T-cell (primary cell): ENCODE measurements at regions not wholly inside any gene's neighbourhood (a gene's known extent, or its start where the extent isn't known, plus 50 kb on each side); places are given as distances from the start of the nearest gene placed in this dataset.

ENCODE experiments used
- ATAC-seq, 4 experiments: fragments of 200-7000 bp in 3 of 4; fragments of 150-1000 bp in 1 of 4; cut with Tn5 transposase; replicated peaks in 1 of 4; 1 replicate in 3 of 4; 2 replicates in 1 of 4; pipeline ENCODE4 v1.10.0; 2021; ENCODE audit warnings: moderate library complexity in 3 of 4, mild to moderate bottlenecking in 2 of 4, moderate number of reproducible peaks in 1 of 4
- CTCF ChIA-PET, 2 donors: fragments of 300-600 bp; sonication (Branson Sonifier 250); formaldehyde crosslinking; loops; one replicate each; lab custom pipeline; 2022; ENCODE audit warnings: antibody characterized with exemption in 2 of 2; lab: Charles Lee
- POLR2A ChIA-PET, 2 donors: fragments of 300-600 bp; sonication (Branson Sonifier 250); formaldehyde crosslinking; loops; one replicate each; lab custom pipeline; 2022; ENCODE audit warnings: antibody characterized with exemption in 2 of 2; lab: Charles Lee
- DNase-seq, 35 experiments: peaks; one replicate each; pipeline versions ENCODE4 v3.0.0 to v3.0.0-alpha.2; 2013 to 2023
- H3K27ac ChIP-seq: one replicate; pipeline ENCODE4 v1.5.1; 2013; ENCODE audit warnings: low read length
- H3K27me3 ChIP-seq, 2 experiments: replicated peaks in 1 of 2; 1 replicate in 1 of 2; 2 replicates in 1 of 2; pipeline versions ENCODE4 v1.6.1 to v1.7.0; 2013; ENCODE audit warnings: low read length in 1 of 2, mixed read lengths in 1 of 2; ENCODE audit not compliant: control insufficient read depth in 2 of 2, insufficient read depth in 2 of 2; ENCODE audit errors: extremely low read depth in 1 of 2
- H3K36me3 ChIP-seq, 2 donors: 1 replicate in 1 of 2; 2 replicates in 1 of 2; pipeline versions ENCODE4 v1.6.1 to v1.7.0; 2013; ENCODE audit warnings: low read length in 1 of 2; ENCODE audit not compliant: control insufficient read depth in 2 of 2, insufficient read depth in 1 of 2; ENCODE audit errors: extremely low read depth in 1 of 2
- H3K4me1 ChIP-seq, 2 experiments: 1 replicate in 1 of 2; 2 replicates in 1 of 2; pipeline versions ENCODE4 v1.6.1 to v1.7.0; 2013; ENCODE audit warnings: low read length in 2 of 2, mixed read lengths in 1 of 2; ENCODE audit not compliant: insufficient read depth in 2 of 2, control insufficient read depth in 1 of 2; ENCODE audit errors: extremely low read depth in 1 of 2
- H3K4me3 ChIP-seq, 2 donors: 1 replicate in 1 of 2; 2 replicates in 1 of 2; pipeline versions ENCODE4 v1.5.1 to v1.7.0; 2013; ENCODE audit warnings: mild to moderate bottlenecking in 2 of 2, low read length in 1 of 2, moderate library complexity in 1 of 2; ENCODE audit not compliant: control insufficient read depth in 1 of 2; ENCODE audit errors: extremely low read depth in 1 of 2
- H3K9me3 ChIP-seq: 2 replicates; pipeline ENCODE4 v1.7.0; 2013
- H3K27ac Mint-ChIP-seq, 2 donors: one replicate each; pipeline ENCODE4 v1.8.0; 2020 to 2021; ENCODE audit warnings: mild to moderate bottlenecking in 2 of 2, mixed read lengths in 2 of 2
- H3K27me3 Mint-ChIP-seq, 2 donors: one replicate each; pipeline ENCODE4 v1.8.0; 2021 to 2022; ENCODE audit warnings: mixed read lengths in 2 of 2
- H3K36me3 Mint-ChIP-seq: one replicate; pipeline ENCODE4 v1.8.0; 2021; ENCODE audit warnings: mixed read lengths
- H3K4me1 Mint-ChIP-seq, 3 donors: one replicate each; pipeline ENCODE4 v1.8.0; 2020 to 2022; ENCODE audit warnings: mixed read lengths in 3 of 3, mild to moderate bottlenecking in 1 of 3
- H3K4me3 Mint-ChIP-seq, 3 donors: one replicate each; pipeline ENCODE4 v1.8.0; 2020 to 2022; ENCODE audit warnings: mild to moderate bottlenecking in 3 of 3, mixed read lengths in 3 of 3, moderate library complexity in 3 of 3
- H3K9me3 Mint-ChIP-seq, 3 donors: one replicate each; pipeline ENCODE4 v1.8.0; 2020 to 2022; ENCODE audit warnings: mixed read lengths in 3 of 3
- WGBS: methylation state at CpG from one replicate; pipeline ENCODE4 v1.1.5; 2013; ENCODE audit warnings: missing lambda C conversion rate; ENCODE audit not compliant: insufficient coverage; 5-methylcytosine and 5-hydroxymethylcytosine counted together

DNA sequence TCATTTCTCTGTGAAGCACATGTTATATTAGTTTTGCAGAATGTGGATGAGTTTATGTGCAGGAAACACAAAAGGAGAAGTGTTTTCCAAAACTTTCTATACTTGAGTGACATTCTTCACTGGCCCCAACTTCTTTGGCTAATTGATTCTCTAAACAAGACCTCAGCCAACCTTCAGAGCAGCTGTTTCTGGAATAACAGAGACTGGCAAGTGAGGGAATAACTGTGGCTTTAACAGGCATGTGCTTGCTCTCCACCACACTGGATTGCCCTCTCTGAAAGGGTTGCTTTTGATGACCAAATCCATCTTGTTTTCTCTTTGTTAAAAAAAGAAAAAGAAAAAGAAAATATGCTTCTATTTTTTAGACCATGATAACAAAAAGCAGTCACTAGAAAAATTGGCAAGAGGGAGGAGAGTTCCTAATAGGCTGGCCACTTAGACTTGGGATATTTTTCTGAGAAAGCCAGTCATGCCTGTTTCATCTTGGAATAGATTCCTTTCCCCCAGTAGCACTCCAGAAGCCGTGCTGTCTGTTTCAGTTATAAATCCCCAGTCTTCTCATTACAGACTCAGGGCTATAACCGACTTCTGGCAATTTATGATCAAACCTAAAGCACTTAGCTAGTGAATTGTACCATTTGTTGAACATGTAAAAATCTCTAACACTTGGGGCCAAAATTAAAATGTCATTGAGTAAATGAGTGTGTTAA, 295.0 kb upstream of the NR3C2 start:
- Histone ChIP-seq H3K27me3 (peaks cover 0 to 3% of the 10 kb centered on the region in 2 experiments), H3K9me3 (no peaks in the 10 kb centered on the region), H3K4me1 (no peaks in the 10 kb centered on the region), H3K4me3 (no peak overlapping the region), H3K36me3 (no peaks in the 10 kb centered on the region), H3K27ac (no peak overlapping the region)
- Mint-ChIP-seq H3K27ac (no peak overlapping the region), H3K27me3 (no peaks in the 10 kb centered on the region), H3K4me1 (no peaks in the 10 kb centered on the region), H3K4me3 (no peak overlapping the region), H3K36me3 (no peaks in the 10 kb centered on the region), H3K9me3 (peaks cover 0 to 3% (median 0%) of the 10 kb centered on the region in 3 donors)
- no CpG with 5 or more reads among the region's 2 CpGs for WGBS
- ChIA-PET CTCF (interaction anchor here in 1 of 2 donors (0.7 kb wide), 1 partner anchor 443 kb away, joined by 3 read pairs; no protein-coding TSS in a partner anchor), POLR2A (no interaction called here)
- no peak for DNase-seq
- no peak for ATAC-seq

DNA sequence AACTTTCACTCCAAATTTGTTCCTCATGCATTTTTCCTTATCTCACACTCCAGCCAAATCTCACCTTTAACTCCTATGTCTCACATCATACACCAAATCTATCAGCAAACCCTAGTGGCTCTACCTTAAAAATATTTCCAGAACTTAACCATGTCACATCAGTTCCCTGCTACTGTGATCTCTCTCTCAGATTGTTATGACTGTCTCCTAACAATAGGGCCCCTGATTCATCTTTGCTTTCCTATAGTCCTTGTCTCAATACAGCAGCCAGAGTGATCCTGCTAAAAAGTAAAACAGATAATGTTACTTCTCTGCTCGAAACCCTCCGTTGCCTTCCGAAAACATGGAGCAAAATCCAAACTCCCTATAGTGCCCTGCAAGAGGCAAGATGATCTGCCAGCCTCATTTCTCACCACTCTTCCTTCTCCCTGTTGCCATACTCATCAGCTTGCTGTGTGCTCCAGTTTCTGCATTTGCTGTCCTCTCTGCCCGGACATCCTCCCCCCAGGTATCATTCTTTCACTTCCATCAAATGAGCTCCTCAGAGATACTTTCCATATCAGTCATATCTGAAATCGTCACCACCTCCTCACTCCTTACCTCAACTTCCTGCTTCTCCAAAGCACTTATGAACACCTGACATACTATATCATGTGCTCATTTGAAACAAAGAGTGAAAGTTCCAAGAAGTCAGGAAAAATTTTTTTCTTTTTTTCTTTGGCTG, 293.4 kb upstream of the NR3C2 start:
- Histone ChIP-seq H3K36me3 (no peaks in the 10 kb centered on the region), H3K27me3 (peaks cover 0 to under 1% of the 10 kb centered on the region in 2 experiments), H3K9me3 (no peaks in the 10 kb centered on the region), H3K27ac (no peak overlapping the region), H3K4me3 (no peak overlapping the region), H3K4me1 (no peaks in the 10 kb centered on the region)
- Mint-ChIP-seq H3K4me1 (no peaks in the 10 kb centered on the region), H3K27me3 (no peaks in the 10 kb centered on the region), H3K4me3 (no peak overlapping the region), H3K27ac (no peak overlapping the region), H3K9me3 (peaks cover 0 to 3% (median 0%) of the 10 kb centered on the region in 3 donors), H3K36me3 (no peaks in the 10 kb centered on the region)
- no peak for DNase-seq
- ChIA-PET CTCF (no interaction called here), POLR2A (no interaction called here)
- WGBS = 61% methylated on average over 5 of the region's 5 CpGs
- no peak for ATAC-seq

DNA sequence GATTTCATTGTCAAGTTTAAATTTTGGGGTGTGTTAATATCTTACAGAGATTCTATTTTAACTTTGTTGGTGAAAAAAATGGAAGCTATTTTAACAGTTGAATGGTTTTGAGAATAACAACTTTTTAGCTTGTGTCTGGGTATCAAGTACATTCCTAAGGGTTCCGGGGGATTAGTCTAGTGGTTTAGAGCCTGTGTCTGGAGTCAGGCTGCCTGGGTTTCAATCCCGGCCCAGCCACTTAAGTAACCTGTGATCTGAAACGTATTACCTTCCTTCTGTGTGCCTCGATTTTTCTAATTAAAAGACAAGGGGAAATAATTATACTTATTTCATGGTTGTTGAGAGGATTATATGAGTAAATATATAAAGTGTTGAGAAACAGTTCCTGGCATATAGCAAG, 288.6 kb upstream of the NR3C2 start:
- H3K27ac Mint-ChIP-seq = no peak overlapping the region
- ChIA-PET POLR2A (interaction anchor here in 1 of 2 donors (0.7 kb wide), 1 partner anchor 698 kb away, joined by 3 read pairs; no protein-coding TSS in a partner anchor), CTCF (no interaction called here)
- H3K4me1 Mint-ChIP-seq = no peaks in the 10 kb centered on the region
- H3K9me3 ChIP-seq = no peaks in the 10 kb centered on the region
- H3K27ac ChIP-seq = no peak overlapping the region
- H3K27me3 ChIP-seq = no peaks in the 10 kb centered on the region
- no peak for ATAC-seq
- no peak overlapping the region for H3K4me3 ChIP-seq
- H3K4me3 Mint-ChIP-seq = no peak overlapping the region
- peaks cover 0 to 3% (median 0%) of the 10 kb centered on the region in 3 donors for H3K9me3 Mint-ChIP-seq
- no peaks in the 10 kb centered on the region for H3K36me3 ChIP-seq
- H3K4me1 ChIP-seq = no peaks in the 10 kb centered on the region
- peaks cover 4 to 12% of the 10 kb centered on the region in 2 donors for H3K27me3 Mint-ChIP-seq
- no peak for DNase-seq
- H3K36me3 Mint-ChIP-seq = no peaks in the 10 kb centered on the region
- 100% methylated on average over 1 of the region's 4 CpGs for WGBS

DNA sequence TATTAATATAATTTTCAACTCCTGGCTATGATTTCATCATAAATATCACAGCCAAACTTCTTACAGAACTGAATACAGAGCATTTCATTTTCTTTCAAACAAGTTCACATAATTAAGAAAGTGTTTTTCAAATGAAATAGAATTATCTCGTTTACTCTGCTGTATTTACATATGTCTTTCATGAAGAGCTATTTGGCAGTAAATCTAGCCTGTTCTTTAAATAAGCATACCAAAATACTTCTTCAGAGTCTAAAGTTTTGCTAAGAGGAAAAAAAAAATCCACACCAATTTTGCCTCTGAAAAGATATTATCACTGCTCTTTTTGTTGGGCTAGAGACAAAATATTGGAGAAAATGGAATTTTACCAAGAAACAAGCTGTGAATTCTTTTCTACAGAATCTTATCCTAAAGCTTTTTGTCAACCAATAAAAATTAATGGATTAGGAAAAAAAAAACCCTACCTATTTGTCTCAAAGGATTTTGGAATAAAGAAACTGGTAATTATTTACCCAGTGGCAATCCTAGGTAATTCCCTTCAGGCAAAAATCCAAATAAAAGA, 287.9 kb upstream of the NR3C2 start:
- CTCF ChIA-PET = no interaction called here
- no peak for DNase-seq

DNA sequence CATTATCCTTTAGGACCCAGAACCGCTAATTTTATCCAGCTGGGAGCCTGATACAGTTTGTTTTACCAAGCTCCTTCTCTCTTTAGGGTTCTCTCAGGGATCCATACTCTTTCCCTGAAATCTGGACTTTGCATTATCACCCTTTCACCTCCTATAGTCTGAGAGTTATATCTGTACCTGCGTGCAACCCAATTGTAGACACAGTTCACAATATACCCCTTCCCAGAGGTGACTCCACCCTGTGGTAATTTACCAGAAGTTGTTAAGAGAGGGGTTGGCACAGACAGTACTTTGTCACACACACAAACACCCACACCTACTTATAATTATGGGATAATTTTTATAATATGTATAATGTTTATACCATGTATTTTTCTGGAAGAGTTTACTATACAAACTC, 275.8 kb upstream of the NR3C2 start:
- no CpG with 5 or more reads among the region's 2 CpGs for WGBS
- Histone ChIP-seq H3K36me3 (no peaks in the 10 kb centered on the region), H3K9me3 (no peaks in the 10 kb centered on the region), H3K27me3 (no peaks in the 10 kb centered on the region), H3K4me1 (no peaks in the 10 kb centered on the region), H3K27ac (no peak overlapping the region), H3K4me3 (no peak overlapping the region)
- ChIA-PET CTCF (no interaction called here), POLR2A (no interaction called here)
- H3K4me1 Mint-ChIP-seq = no peaks in the 10 kb centered on the region
- DNase-seq = no peak
- no peak overlapping the region for H3K4me3 Mint-ChIP-seq
- no peak for ATAC-seq
- H3K27ac Mint-ChIP-seq = no peak overlapping the region
- no peaks in the 10 kb centered on the region for H3K27me3 Mint-ChIP-seq
- no peaks in the 10 kb centered on the region for H3K36me3 Mint-ChIP-seq
- peaks cover 0 to 12% (median 5%) of the 10 kb centered on the region in 3 donors for H3K9me3 Mint-ChIP-seq

More for the DNA sequence above, 287.9 kb upstream of the NR3C2 start:
- POLR2A ChIA-PET = interaction anchor here in 1 of 2 donors (0.7 kb wide), 1 partner anchor 697 kb away, joined by 3 read pairs; no protein-coding TSS in a partner anchor
- H3K27ac Mint-ChIP-seq = no peak overlapping the region
- no peaks in the 10 kb centered on the region for H3K4me1 Mint-ChIP-seq
- H3K9me3 Mint-ChIP-seq = peaks cover 0 to 3% (median 0%) of the 10 kb centered on the region in 3 donors
- no peak for ATAC-seq
- WGBS = no CpG with 5 or more reads among the region's 1 CpG
- no peak overlapping the region for H3K4me3 Mint-ChIP-seq
- H3K27me3 ChIP-seq = no peaks in the 10 kb centered on the region
- H3K4me1 ChIP-seq = no peaks in the 10 kb centered on the region
- no peak overlapping the region for H3K27ac ChIP-seq
- peaks cover 4 to 12% of the 10 kb centered on the region in 2 donors for H3K27me3 Mint-ChIP-seq
- no peaks in the 10 kb centered on the region for H3K36me3 ChIP-seq
- no peaks in the 10 kb centered on the region for H3K9me3 ChIP-seq
- no peaks in the 10 kb centered on the region for H3K36me3 Mint-ChIP-seq
- no peak overlapping the region for H3K4me3 ChIP-seq

DNA sequence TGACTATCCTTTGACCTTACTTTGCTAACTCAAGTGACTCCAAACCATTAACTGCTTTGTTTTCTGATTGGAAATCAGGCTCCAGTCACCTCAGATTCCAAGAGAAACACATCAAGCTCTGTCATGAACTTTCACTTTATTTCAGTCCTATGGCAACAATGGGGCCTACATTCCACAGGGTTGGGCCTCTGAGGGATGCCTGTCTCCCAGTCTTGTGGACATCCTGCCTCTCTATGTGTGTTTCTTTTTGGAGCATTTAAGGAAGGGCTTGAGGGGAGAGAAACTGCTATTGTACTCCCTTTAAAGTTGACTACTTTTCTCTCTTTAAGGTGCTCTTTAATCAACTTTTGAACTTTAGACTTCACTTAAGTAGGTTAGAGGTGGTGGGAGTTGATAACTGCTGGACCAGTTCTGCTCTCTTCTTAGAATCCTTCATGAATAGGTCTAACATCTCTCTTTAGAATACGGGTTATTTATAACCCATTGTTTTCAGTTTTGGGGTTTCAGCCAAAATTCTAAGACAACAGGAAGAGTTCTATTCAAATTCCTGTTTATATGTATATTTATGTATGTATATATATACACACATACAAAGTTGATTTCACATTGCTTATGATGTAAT, 274.3 kb upstream of the NR3C2 start:
- CTCF ChIA-PET = no interaction called here
- H3K9me3 Mint-ChIP-seq = peaks cover 0 to 5% (median 0%) of the 10 kb centered on the region in 3 donors
- POLR2A ChIA-PET = no interaction called here
- WGBS = no CpG with 5 or more reads among the region's 1 CpG
- no peaks in the 10 kb centered on the region for H3K27me3 ChIP-seq
- H3K4me1 ChIP-seq = no peaks in the 10 kb centered on the region
- H3K4me1 Mint-ChIP-seq = no peaks in the 10 kb centered on the region
- H3K27ac ChIP-seq = no peak overlapping the region
- H3K9me3 ChIP-seq = no peaks in the 10 kb centered on the region
- no peaks in the 10 kb centered on the region for H3K36me3 ChIP-seq
- no peak for ATAC-seq
- no peak overlapping the region for H3K4me3 ChIP-seq
- DNase-seq = no peak
- no peaks in the 10 kb centered on the region for H3K27me3 Mint-ChIP-seq
- H3K36me3 Mint-ChIP-seq = no peaks in the 10 kb centered on the region
- H3K4me3 Mint-ChIP-seq = no peak overlapping the region
- H3K27ac Mint-ChIP-seq = no peak overlapping the region
